GM10248 (cell line): ENCODE measurements at regions not wholly inside any gene's neighbourhood (a gene's known extent, or its start where the extent isn't known, plus 50 kb on each side); places are given as distances from the start of the nearest gene placed in this dataset.

Experiments
- CTCF ChIA-PET: fragments of 300-600 bp; sonication (Branson Sonifier 250); formaldehyde crosslinking; extraction: SDS; loops from one replicate; lab custom pipeline; 2021; ENCODE audit warnings: antibody characterized with exemption; lab: Yijun Ruan, JAX
- POLR2A ChIA-PET: fragments of 350-650 bp; sonication (Branson Sonifier 250); formaldehyde crosslinking; extraction: SDS; loops from one replicate; lab custom pipeline; 2020; ENCODE audit warnings: antibody characterized with exemption; lab: Yijun Ruan, JAX
- DNase-seq: peaks from one replicate; pipeline ENCODE4 v3.0.0; 2012; ENCODE audit errors: extremely low spot score
- CTCF ChIP-seq: IDR thresholded peaks from 2 replicates; pipeline ENCODE4 v1.5.1; 2012; ENCODE audit warnings: mild to moderate bottlenecking, low read depth; ENCODE audit errors: extremely low read depth, missing control alignments, control extremely low read depth

- TF ChIP-seq CTCF = no peak
- POLR2A ChIA-PET = no interaction called here
- DNase-seq = no peak
- CTCF ChIA-PET = interaction anchor here (0.7 to 1.5 kb wide), 3 partner anchors 9 to 19 kb away, joined by 3 to 6 read pairs (median 4); no protein-coding TSS in a partner anchor
These were observed 202.4 kb downstream of the LMBRD1 start for GRCh38 chr6:69594405-69594804.

- CTCF ChIA-PET = interaction anchor here (0.7 to 1.5 kb wide), 3 partner anchors 8 to 18 kb away, joined by 3 to 6 read pairs (median 4); no protein-coding TSS in a partner anchor
- no peak for TF ChIP-seq CTCF
- DNase-seq = no peak
- POLR2A ChIA-PET = no interaction called here
These were observed 203.1 kb downstream of the LMBRD1 start for GRCh38 chr6:69593706-69594105.

- ChIA-PET POLR2A (no interaction called here), CTCF (interaction anchor here (1.4 kb wide), 1 partner anchor 16 kb away, joined by 3 read pairs; no protein-coding TSS in a partner anchor)
- no peak for DNase-seq
- TF ChIP-seq CTCF = no peak
These were observed 207.2 kb downstream of the LMBRD1 start for GRCh38 chr6:69589626-69590025.

- TF ChIP-seq CTCF = no peak
- DNase-seq = peak; percentile 35
- ChIA-PET CTCF (interaction anchor here (1.1 to 1.9 kb wide), 3 partner anchors 9 to 523 kb away, joined by 3 to 5 read pairs (median 4); no protein-coding TSS in a partner anchor), POLR2A (interaction anchor here (0.6 kb wide), 1 partner anchor 1273 kb away, joined by 3 read pairs; no protein-coding TSS in a partner anchor)
These were observed 211.7 kb downstream of the LMBRD1 start for GRCh38 chr6:69584913-69585729.

GRCh38 chr6:69584536-69584912, 212.3 kb downstream of the LMBRD1 start:
- no peak for DNase-seq
- ChIA-PET POLR2A (no interaction called here), CTCF (interaction anchor here (1.4 to 1.9 kb wide), 2 partner anchors 10 to 524 kb away, joined by 4 to 5 read pairs; no protein-coding TSS in a partner anchor)
- no peak for TF ChIP-seq CTCF

GRCh38 chr6:69581581-69581980, 215.2 kb downstream of the LMBRD1 start:
- no peak for TF ChIP-seq CTCF
- no peak for DNase-seq
- ChIA-PET CTCF (no interaction called here), POLR2A (no interaction called here)
